Keratinocyte (primary cell): ENCODE measurements at regions not wholly inside any gene's neighbourhood (a gene's known extent, or its start where the extent isn't known, plus 50 kb on each side); places are given as distances from the start of the nearest gene placed in this dataset.

Experiments used
- DNase-seq: peaks from one replicate; pipeline ENCODE4 v3.0.0-alpha.2; 2011; ENCODE audit warnings: low read depth, missing footprints, low spot score
- FAIRE-seq: peaks from 2 replicates; lab custom pipeline; 2011; peaks lifted over from hg19 to GRCh38; lab: Jason Lieb, UNC
- H2AFZ ChIP-seq: 2 replicates; pipeline ENCODE4 v1.6.0; 2012; ENCODE audit warnings: low read length, control low read depth, inconsistent platforms; ENCODE audit not compliant: control insufficient read depth
- H3K27ac ChIP-seq: 2 replicates; pipeline ENCODE4 v1.5.1; 2011; ENCODE audit warnings: low read length; ENCODE audit not compliant: control insufficient read depth, insufficient read depth
- H3K27me3 ChIP-seq: 3 replicates; pipeline ENCODE4 v1.6.0; 2011; ENCODE audit warnings: low read length; ENCODE audit not compliant: control insufficient read depth, insufficient read depth; ENCODE audit errors: extremely low read depth
- H3K36me3 ChIP-seq, 2 experiments: 2 replicates in 1 of 2; 3 replicates in 1 of 2; pipeline ENCODE4 v1.5.1; 2011; ENCODE audit warnings: low read length in 2 of 2, mild to moderate bottlenecking in 1 of 2; ENCODE audit not compliant: control insufficient read depth in 2 of 2, insufficient read depth in 2 of 2; ENCODE audit errors: extremely low read depth in 1 of 2
- H3K4me1 ChIP-seq: 3 replicates; pipeline ENCODE4 v1.5.1; 2011; ENCODE audit warnings: low read length; ENCODE audit not compliant: control insufficient read depth, insufficient read depth; ENCODE audit errors: extremely low read depth
- H3K4me2 ChIP-seq: 3 replicates; pipeline ENCODE4 v1.6.0; 2011; ENCODE audit warnings: low read depth, low read length; ENCODE audit not compliant: control insufficient read depth, insufficient read depth; ENCODE audit errors: extremely low read depth
- H3K4me3 ChIP-seq, 3 experiments: fragments of 200-600 bp in 1 of 3; sonication (generic) in 1 of 3; 2 replicates in 2 of 3; 3 replicates in 1 of 3; pipeline ENCODE4 v1.5.1; 2011 to 2016; ENCODE audit warnings: low read length in 3 of 3, mild to moderate bottlenecking in 3 of 3, control low read depth in 2 of 3, inconsistent platforms in 1 of 3, low read depth in 1 of 3, mixed read lengths in 1 of 3, mixed run types in 1 of 3, moderate library complexity in 1 of 3; ENCODE audit not compliant: control insufficient read depth in 2 of 3, insufficient read depth in 2 of 3; ENCODE audit errors: extremely low read depth in 1 of 3
- H3K79me2 ChIP-seq: 2 replicates; pipeline ENCODE4 v1.6.0; 2012; ENCODE audit warnings: low read length; ENCODE audit not compliant: control insufficient read depth, insufficient read depth
- H3K9ac ChIP-seq: 3 replicates; pipeline ENCODE4 v1.6.0; 2011; ENCODE audit warnings: low read length; ENCODE audit not compliant: control insufficient read depth, insufficient read depth; ENCODE audit errors: extremely low read depth
- H3K9me1 ChIP-seq: 3 replicates; pipeline ENCODE4 v1.6.0; 2011; ENCODE audit warnings: low read length; ENCODE audit not compliant: control insufficient read depth, insufficient read depth; ENCODE audit errors: extremely low read depth
- H3K9me3 ChIP-seq: 2 replicates; pipeline ENCODE4 v1.5.1; 2012; ENCODE audit warnings: low read depth, low read length; ENCODE audit not compliant: control insufficient read depth
- H4K20me1 ChIP-seq: 3 replicates; pipeline ENCODE4 v1.6.0; 2011; ENCODE audit warnings: low read length; ENCODE audit not compliant: control insufficient read depth, insufficient read depth; ENCODE audit errors: extremely low read depth
- EZH2 ChIP-seq: IDR thresholded peaks from one replicate; pipeline ENCODE4 v1.6.1; 2012; ENCODE audit warnings: inconsistent platforms, mild to moderate bottlenecking, low read length, moderate library complexity
- dilution Hi-C: fragments of 300-500 bp; cut with MboI; formaldehyde crosslinking; loops from one replicate; pipeline ENCODE4 v1.7.0; 2020; ENCODE audit warnings: low sequenced_read_pairs; ENCODE audit not compliant: extremely low pct_ligation_motif_present
- TF ChIP-seq, protein P1 (sequence below), 3 experiments: IDR thresholded peaks in 1 of 3; conservative IDR thresholded peaks in 1 of 3; optimal IDR thresholded peaks in 1 of 3; 2 replicates in 2 of 3; 3 replicates in 1 of 3; pipeline versions ENCODE3 to v1.5.1; 2011; ENCODE audit warnings: low read length in 3 of 3, mild to moderate bottlenecking in 3 of 3, moderate library complexity in 2 of 3, control low read depth in 1 of 3, inconsistent platforms in 1 of 3; ENCODE audit not compliant: insufficient read depth in 2 of 3; ENCODE audit errors: extremely low read depth in 1 of 3

- no peak for DNase-seq
- no peaks in the 10 kb centered on the region for H3K9me1 ChIP-seq
- H3K9me3 ChIP-seq: peaks cover 20% of the 10 kb centered on the region
- H3K27ac ChIP-seq: no peak overlapping the region
- no peaks in the 10 kb centered on the region for H3K27me3 ChIP-seq
- no peaks in the 10 kb centered on the region for H3K36me3 ChIP-seq
- no peak overlapping the region for H3K9ac ChIP-seq
- no peak overlapping the region for H3K4me2 ChIP-seq
- H3K4me3 ChIP-seq: no peak overlapping the region
- H4K20me1 ChIP-seq: no peaks in the 10 kb centered on the region
- dilution Hi-C loops: no loop called here
- no peak for FAIRE-seq
- TF ChIP-seq, protein P1, sequence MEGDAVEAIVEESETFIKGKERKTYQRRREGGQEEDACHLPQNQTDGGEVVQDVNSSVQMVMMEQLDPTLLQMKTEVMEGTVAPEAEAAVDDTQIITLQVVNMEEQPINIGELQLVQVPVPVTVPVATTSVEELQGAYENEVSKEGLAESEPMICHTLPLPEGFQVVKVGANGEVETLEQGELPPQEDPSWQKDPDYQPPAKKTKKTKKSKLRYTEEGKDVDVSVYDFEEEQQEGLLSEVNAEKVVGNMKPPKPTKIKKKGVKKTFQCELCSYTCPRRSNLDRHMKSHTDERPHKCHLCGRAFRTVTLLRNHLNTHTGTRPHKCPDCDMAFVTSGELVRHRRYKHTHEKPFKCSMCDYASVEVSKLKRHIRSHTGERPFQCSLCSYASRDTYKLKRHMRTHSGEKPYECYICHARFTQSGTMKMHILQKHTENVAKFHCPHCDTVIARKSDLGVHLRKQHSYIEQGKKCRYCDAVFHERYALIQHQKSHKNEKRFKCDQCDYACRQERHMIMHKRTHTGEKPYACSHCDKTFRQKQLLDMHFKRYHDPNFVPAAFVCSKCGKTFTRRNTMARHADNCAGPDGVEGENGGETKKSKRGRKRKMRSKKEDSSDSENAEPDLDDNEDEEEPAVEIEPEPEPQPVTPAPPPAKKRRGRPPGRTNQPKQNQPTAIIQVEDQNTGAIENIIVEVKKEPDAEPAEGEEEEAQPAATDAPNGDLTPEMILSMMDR (optimal IDR thresholded peaks at IDR 0.05 in 1 of 3, IDR thresholded peaks at IDR 0.05 in 1 of 3, conservative IDR thresholded peaks at IDR 0.05 in 1 of 3; ENCODE audit: extremely low read depth in 1 of 3, insufficient read depth in 2 of 3, low read length in 3 of 3): no peak
- no peak for TF ChIP-seq EZH2
- no peak overlapping the region for H2AFZ ChIP-seq
- H3K79me2 ChIP-seq: no peaks in the 10 kb centered on the region
- H3K4me1 ChIP-seq: no peaks in the 10 kb centered on the region
Observed at GRCh38 chr5:3210531-3210930, 385.1 kb upstream of the IRX1 start.

- Histone ChIP-seq H3K36me3 (no peaks in the 10 kb centered on the region), H3K9me1 (no peaks in the 10 kb centered on the region), H3K4me2 (no peak overlapping the region), H3K27me3 (no peaks in the 10 kb centered on the region), H3K79me2 (no peaks in the 10 kb centered on the region), H4K20me1 (no peaks in the 10 kb centered on the region), H3K4me3 (no peak overlapping the region), H3K9ac (no peak overlapping the region), H3K9me3 (peaks cover 20% of the 10 kb centered on the region), H3K27ac (no peak overlapping the region), H3K4me1 (no peaks in the 10 kb centered on the region), H2AFZ (no peak overlapping the region)
- FAIRE-seq (no peak), DNase-seq (no peak)
- TF ChIP-seq, protein P1 (optimal IDR thresholded peaks at IDR 0.05 in 1 of 3, IDR thresholded peaks at IDR 0.05 in 1 of 3, conservative IDR thresholded peaks at IDR 0.05 in 1 of 3; ENCODE audit: extremely low read depth in 1 of 3, insufficient read depth in 2 of 3, low read length in 3 of 3): no peak
- no peak for TF ChIP-seq EZH2
- dilution Hi-C loops: no loop called here
Observed at GRCh38 chr5:3209918-3210317, 385.7 kb upstream of the IRX1 start.
